Right lobe of liver (tissue), 6 donors: ENCODE measurements at regions not wholly inside any gene's neighbourhood (a gene's known extent, or its start where the extent isn't known, plus 50 kb on each side); places are given as distances from the start of the nearest gene placed in this dataset.
"Not testable (repeated sequence)": the region's sequence is repeated elsewhere in the genome, so short reads cannot be mapped to it uniquely, and the experiment has no call there.

ENCODE experiments used
- ATAC-seq, 4 donors: fragments of 200-7000 bp; cut with Tn5 transposase; one replicate each; pipeline ENCODE4 v1.9.1; 2020; ENCODE audit warnings: mild to moderate bottlenecking in 4 of 4, moderate library complexity in 4 of 4
- DNase-seq, 3 donors: peaks; one replicate each; pipeline ENCODE4 v3.0.0-alpha.2; 2020
- H3K27ac ChIP-seq, 3 donors: fragments of 200-600 bp; one replicate each; pipeline ENCODE4 v1.8.0; 2022
- H3K27me3 ChIP-seq, 2 donors: fragments of 200-600 bp; one replicate each; pipeline ENCODE4 v1.8.0; 2022
- H3K36me3 ChIP-seq, 4 donors: fragments of 200-600 bp; sonication (generic) in 1 of 4; one replicate each; pipeline versions ENCODE4 v1.5.1 to v1.8.0; 2017 to 2022; ENCODE audit warnings: control low read depth in 1 of 4
- H3K4me1 ChIP-seq, 4 donors: fragments of 200-600 bp; sonication (generic) in 1 of 4; one replicate each; pipeline versions ENCODE4 v1.5.1 to v1.8.0; 2017 to 2022; ENCODE audit warnings: control low read depth in 1 of 4
- H3K4me3 ChIP-seq, 3 donors: fragments of 200-600 bp; one replicate each; pipeline ENCODE4 v1.8.0; 2022
- H3K9me3 ChIP-seq, 4 donors: fragments of 200-600 bp; sonication (generic) in 1 of 4; one replicate each; pipeline versions ENCODE4 v1.5.1 to v1.8.0; 2017 to 2022; ENCODE audit warnings: control low read depth in 1 of 4
- CTCF ChIP-seq, 4 donors: fragments of 200-600 bp in 3 of 4; fragments of 450-650 bp in 1 of 4; IDR thresholded peaks; one replicate each; pipeline versions ENCODE4 v1.5.1 to v1.8.0; 2016 to 2022; ENCODE audit warnings: antibody characterized with exemption in 4 of 4, mild to moderate bottlenecking in 2 of 4
- POLR2A ChIP-seq: fragments of 450-650 bp; IDR thresholded peaks from one replicate; pipeline ENCODE4 v1.6.1; 2017; ENCODE audit warnings: antibody characterized with exemption, mild to moderate bottlenecking
- WGBS: methylation state at CpG from one replicate; pipeline ENCODE4 v1.1.6; 2018; ENCODE audit warnings: low coverage, low lambda C conversion rate; ENCODE audit not compliant: insufficient coverage; ENCODE audit errors: missing lambda C conversion rate; 5-methylcytosine and 5-hydroxymethylcytosine counted together
- intact Hi-C, 2 donors: fragments of 100-400 bp; cut with DNase I; formaldehyde crosslinking; loops; one replicate each; pipeline versions ENCODE4 v1.11.2 to v1.14.1; 2022
- donor health status: DM: no; HTN: yes; CAD: no.
- donor health status: DM: no; HTN: no; CAD: no.
- donor health status: DM: no; HTN: no; CAD: no.
- donor health status: DM: no; HTN: yes; CAD: no.
- donor health status: DM: no; HTN: yes; CAD: no.

DNA sequence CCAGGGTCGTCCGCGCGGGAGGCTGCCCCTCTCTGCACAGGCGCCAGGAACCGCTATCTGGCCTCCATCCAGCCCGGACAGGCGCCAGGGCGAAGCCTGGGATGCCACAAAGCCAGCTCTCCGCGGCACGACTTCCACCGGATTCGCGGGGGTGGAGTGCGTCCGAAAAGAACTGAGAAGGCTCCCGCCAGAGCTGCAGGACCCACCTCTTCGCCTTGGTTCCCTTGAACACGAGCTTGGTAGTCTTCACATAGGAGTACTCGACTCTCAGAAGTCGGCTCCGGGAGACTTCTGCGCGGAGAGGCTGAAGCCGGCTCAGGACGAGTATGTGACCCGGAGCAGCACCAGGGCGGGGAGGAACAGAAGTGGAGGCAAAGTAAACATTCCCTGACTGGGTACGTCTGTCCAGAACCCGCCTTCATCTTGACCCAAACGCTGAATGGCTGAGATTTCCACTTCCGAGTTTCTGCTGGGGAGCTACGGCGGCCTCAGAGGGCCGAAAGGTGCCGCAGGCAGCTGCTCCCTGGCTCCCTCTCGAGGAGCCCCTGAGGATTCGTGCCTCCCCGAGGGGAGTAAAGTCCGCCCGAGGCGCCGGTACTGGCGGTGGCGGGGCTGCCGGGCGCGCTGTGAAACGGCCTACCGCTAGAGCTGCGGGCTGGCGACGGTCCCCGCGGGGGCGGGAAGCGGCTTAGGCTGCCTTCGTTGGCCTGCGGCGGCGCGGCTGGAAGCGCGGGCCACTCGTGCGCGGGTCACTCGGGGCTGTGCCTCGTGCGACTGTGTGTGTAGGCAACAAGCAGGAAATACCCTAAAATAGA is 2654.9 kb upstream of the DEFB115 start:
- H3K4me1 ChIP-seq, H3K9me3 ChIP-seq, intact Hi-C loops, H3K27me3 ChIP-seq, H3K36me3 ChIP-seq: not testable (repeated sequence)
- WGBS = 12% methylated on average over 11 of the region's 71 CpGs
- ATAC-seq = peak; percentile 99 to 100 (median 100)
- peak; percentile 45 for TF ChIP-seq POLR2A
- peak; percentile 37 to 74 (median 66) for TF ChIP-seq CTCF (IDR thresholded peaks at IDR 0.05)
- Histone ChIP-seq H3K4me3 (peak overlapping the region; percentile 47 to 81 (median 78)), H3K27ac (peak overlapping the region; percentile 53 to 66 (median 62))
- DNase-seq = peak; percentile 86 to 91 (median 90)

DNA sequence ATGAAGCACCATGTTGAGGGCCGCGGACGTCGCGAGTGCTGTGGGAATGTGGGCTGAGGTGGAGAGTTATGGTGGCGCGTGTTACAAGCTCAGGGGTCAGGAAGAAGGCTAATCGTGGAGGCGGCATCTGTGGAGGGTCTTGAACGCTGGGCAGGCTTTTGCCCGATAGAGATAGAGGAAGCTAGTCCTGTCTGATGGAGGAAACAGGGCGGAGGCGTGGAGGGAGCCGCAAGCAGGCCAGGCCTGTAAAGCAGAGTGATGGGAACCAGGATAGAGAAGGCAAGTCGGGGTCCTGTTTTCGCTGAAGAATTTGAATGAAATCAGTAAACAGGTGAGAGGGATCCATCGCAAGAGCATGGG is 2654.3 kb upstream of the DEFB115 start:
- intact Hi-C loops, H3K27me3 ChIP-seq, H3K36me3 ChIP-seq, ATAC-seq, H3K9me3 ChIP-seq, H3K4me1 ChIP-seq, DNase-seq: not testable (repeated sequence)
- WGBS = 58% methylated on average over 14 of the region's 17 CpGs
- peak overlapping the region in 2 of 3 donors; percentile 53 to 66 for H3K27ac ChIP-seq
- peak overlapping the region; percentile 47 to 81 (median 78) for H3K4me3 ChIP-seq

DNA sequence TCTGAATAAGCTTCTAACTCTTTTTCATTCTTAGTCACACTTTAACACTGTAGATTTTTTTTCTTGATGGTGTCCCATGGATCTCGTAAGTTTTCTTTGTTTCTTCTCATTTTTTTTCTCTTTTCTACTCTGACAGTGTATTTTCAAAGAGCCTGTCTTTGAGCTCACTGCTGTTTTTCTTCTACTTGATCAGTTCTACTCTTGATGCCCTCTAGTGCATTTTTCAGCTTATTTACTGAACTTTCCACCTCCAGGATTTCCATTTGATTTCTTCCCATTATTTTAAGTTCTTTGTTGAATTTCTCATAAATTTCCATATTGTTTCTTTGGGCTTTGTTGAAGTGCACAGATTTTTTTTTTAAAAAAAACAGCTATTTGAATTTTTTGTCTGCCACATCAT is 2641.1 kb upstream of the DEFB115 start:
- H3K36me3 ChIP-seq = no peaks in the 10 kb centered on the region
- H3K27me3 ChIP-seq = no peaks in the 10 kb centered on the region
- intact Hi-C loops = no loop called here
- no peak for ATAC-seq
- TF ChIP-seq POLR2A (no peak), CTCF (IDR thresholded peaks at IDR 0.05) (no peak)
- WGBS = 8% methylated on average over 1 of the region's 1 CpG
- H3K27ac ChIP-seq = no peak overlapping the region
- no peaks in the 10 kb centered on the region for H3K9me3 ChIP-seq
- no peak overlapping the region for H3K4me3 ChIP-seq
- no peak for DNase-seq
- H3K4me1 ChIP-seq = no peaks in the 10 kb centered on the region

GRCh38 chr20:28619956-28620651 is 2637.4 kb upstream of the DEFB115 start:
- intact Hi-C loops, H3K27me3 ChIP-seq, ATAC-seq, H3K4me1 ChIP-seq, H3K9me3 ChIP-seq, DNase-seq, H3K4me3 ChIP-seq, H3K27ac ChIP-seq, H3K36me3 ChIP-seq: not testable (repeated sequence)
- WGBS = 62% methylated on average over 13 of the region's 20 CpGs

GRCh38 chr20:28625112-28625511 is 2632.4 kb upstream of the DEFB115 start:
- 13% methylated on average over 2 of the region's 2 CpGs for WGBS
- peak in 1 of 4 donors; percentile 12 for TF ChIP-seq CTCF (IDR thresholded peaks at IDR 0.05)
- H3K36me3 ChIP-seq, H3K4me1 ChIP-seq, H3K27ac ChIP-seq, H3K27me3 ChIP-seq, intact Hi-C loops, ATAC-seq, DNase-seq, H3K4me3 ChIP-seq, H3K9me3 ChIP-seq: not testable (repeated sequence)

- ATAC-seq, H3K4me1 ChIP-seq, H3K27ac ChIP-seq, H3K4me3 ChIP-seq, H3K36me3 ChIP-seq, intact Hi-C loops, DNase-seq, H3K27me3 ChIP-seq, H3K9me3 ChIP-seq: not testable (repeated sequence)
- WGBS = 43% methylated on average over 2 of the region's 2 CpGs
These were observed 2616.6 kb upstream of the DEFB115 start for GRCh38 chr20:28640831-28641230.
